MM.1S (cell line): ENCODE measurements at regions not wholly inside any gene's neighbourhood (a gene's known extent, or its start where the extent isn't known, plus 50 kb on each side); places are given as distances from the start of the nearest gene placed in this dataset.

Source experiments
- DNase-seq: peaks from one replicate; pipeline ENCODE4 v3.0.0-alpha.2; 2015
- H2AFZ ChIP-seq: fragments of 300-600 bp; sonication (generic); 2 replicates; pipeline ENCODE4 v1.6.0; 2016; ENCODE audit warnings: antibody characterized with exemption, low read length
- H3F3A ChIP-seq: fragments of 300-600 bp; sonication (generic); 2 replicates; pipeline ENCODE4 v1.6.1; 2016; ENCODE audit warnings: mild to moderate bottlenecking, antibody characterized with exemption, low read length, moderate library complexity, mixed read lengths; ENCODE audit not compliant: insufficient read depth
- H3K27ac ChIP-seq: fragments of 300-600 bp; sonication (generic); 2 replicates; pipeline ENCODE4 v1.5.1; 2016; ENCODE audit warnings: mild to moderate bottlenecking, low read length
- H3K27me3 ChIP-seq: fragments of 300-600 bp; sonication (generic); replicated peaks from 2 replicates; pipeline ENCODE4 v1.6.0; 2016; ENCODE audit warnings: low read length; ENCODE audit not compliant: insufficient read depth
- H3K36me3 ChIP-seq: fragments of 300-600 bp; sonication (generic); replicated peaks from 2 replicates; pipeline ENCODE4 v1.6.1; 2016; ENCODE audit warnings: mild to moderate bottlenecking, low read length, mixed read lengths; ENCODE audit not compliant: insufficient read depth
- H3K4me1 ChIP-seq: fragments of 300-600 bp; sonication (generic); 2 replicates; pipeline ENCODE4 v1.6.1; 2016; ENCODE audit warnings: low read length, mixed read lengths
- H3K4me2 ChIP-seq: fragments of 300-600 bp; sonication (generic); 2 replicates; pipeline ENCODE4 v1.6.0; 2016; ENCODE audit warnings: low read depth, low read length
- H3K4me3 ChIP-seq: fragments of 300-600 bp; sonication (generic); 2 replicates; pipeline ENCODE4 v1.5.1; 2016; ENCODE audit warnings: low read length, mixed read lengths
- H3K79me2 ChIP-seq: fragments of 300-600 bp; sonication (generic); 2 replicates; pipeline ENCODE4 v1.6.1; 2016; ENCODE audit warnings: mixed run types, low read length, mixed read lengths
- H3K9ac ChIP-seq: fragments of 300-600 bp; sonication (generic); 2 replicates; pipeline ENCODE4 v1.6.1; 2016; ENCODE audit warnings: low read length, mixed read lengths
- H3K9me2 ChIP-seq: fragments of 300-600 bp; sonication (generic); replicated peaks from 2 replicates; pipeline ENCODE4 v1.6.1; 2016; ENCODE audit warnings: mild to moderate bottlenecking, low read length, mixed read lengths; ENCODE audit not compliant: insufficient read depth
- H3K9me3 ChIP-seq: fragments of 300-600 bp; sonication (generic); replicated peaks from 2 replicates; pipeline ENCODE4 v1.6.1; 2016; ENCODE audit warnings: mild to moderate bottlenecking, low read length, mixed read lengths; ENCODE audit not compliant: insufficient read depth
- H4K20me1 ChIP-seq: fragments of 300-600 bp; sonication (generic); 2 replicates; pipeline ENCODE4 v1.6.1; 2016; ENCODE audit warnings: mild to moderate bottlenecking, low read length, moderate library complexity, mixed read lengths; ENCODE audit not compliant: insufficient read depth
- CTCF ChIP-seq: fragments of 300-600 bp; sonication (generic); IDR thresholded peaks from 2 replicates; pipeline ENCODE4 v1.5.1; 2016; ENCODE audit warnings: antibody characterized with exemption, low read length, mixed read lengths
- EZH2 ChIP-seq: fragments of 300-600 bp; sonication (generic); optimal IDR thresholded peaks from 2 replicates; pipeline ENCODE3; 2017; ENCODE audit warnings: low read depth, mild to moderate bottlenecking, antibody characterized with exemption, low read length, mixed read lengths
- EZH2phosphoT487 ChIP-seq: fragments of 300-600 bp; sonication (generic); IDR thresholded peaks from 2 replicates; pipeline ENCODE4 v1.6.1; 2018; ENCODE audit warnings: antibody characterized with exemption, low read length

- TF ChIP-seq EZH2phosphoT487 (no peak), EZH2 (no peak), CTCF (no peak)
- H3K36me3 ChIP-seq: no peaks in the 10 kb centered on the region
- H3K9me3 ChIP-seq: no peaks in the 10 kb centered on the region
- no peak overlapping the region for H3K27ac ChIP-seq
- H3K4me3 ChIP-seq: no peak overlapping the region
- H3K79me2 ChIP-seq: no peaks in the 10 kb centered on the region
- H3K27me3 ChIP-seq: no peaks in the 10 kb centered on the region
- H2AFZ ChIP-seq: no peak overlapping the region
- H3K4me2 ChIP-seq: no peak overlapping the region
- DNase-seq: no peak
- H3K9me2 ChIP-seq: no peaks in the 10 kb centered on the region
- no peaks in the 10 kb centered on the region for H3F3A ChIP-seq
- H3K9ac ChIP-seq: no peak overlapping the region
- no peaks in the 10 kb centered on the region for H3K4me1 ChIP-seq
- no peaks in the 10 kb centered on the region for H4K20me1 ChIP-seq
Observed at GRCh38 chr9:88303721-88304451, 84.4 kb upstream of the SPIN1 start.

DNA sequence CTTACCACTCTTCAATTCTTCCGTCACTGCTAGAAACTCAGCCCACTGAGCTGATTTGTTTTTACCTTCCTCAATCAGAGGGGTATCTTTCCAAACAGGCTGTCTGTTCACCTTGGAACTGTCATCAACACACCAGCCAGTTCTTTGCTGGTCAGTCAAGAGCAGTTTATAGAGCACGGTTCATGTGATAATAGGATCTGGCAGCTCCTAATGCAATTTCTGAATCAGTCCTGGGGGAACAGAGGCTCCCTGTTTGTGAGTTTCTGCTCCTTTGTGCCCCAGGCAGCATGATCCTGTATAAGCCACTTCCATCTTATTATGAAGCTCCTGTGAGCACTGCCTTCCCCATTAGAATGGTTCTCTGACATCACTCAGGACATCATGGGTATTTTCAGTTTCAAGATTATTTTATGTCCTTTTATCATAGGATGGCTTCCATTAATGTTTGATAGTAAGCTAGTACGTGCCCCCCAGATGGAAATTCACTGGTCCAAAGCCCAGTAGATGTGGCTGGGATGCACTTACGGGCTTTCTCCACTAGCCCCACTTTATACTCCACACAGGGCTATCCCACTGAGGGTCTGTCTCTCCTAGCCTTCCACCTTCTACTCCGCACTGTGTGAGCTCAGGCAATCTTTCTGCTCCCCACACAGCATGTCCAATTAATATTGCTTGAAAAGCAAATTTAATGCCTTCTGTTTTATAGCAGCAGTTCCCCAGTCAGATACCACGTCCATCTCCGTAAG is 85.5 kb upstream of the SPIN1 start:
- Histone ChIP-seq H4K20me1 (no peaks in the 10 kb centered on the region), H3K36me3 (no peaks in the 10 kb centered on the region), H3K4me2 (no peak overlapping the region), H3F3A (no peaks in the 10 kb centered on the region), H3K9ac (no peak overlapping the region), H3K27ac (no peak overlapping the region), H3K27me3 (no peaks in the 10 kb centered on the region), H2AFZ (no peak overlapping the region), H3K9me2 (no peaks in the 10 kb centered on the region), H3K9me3 (no peaks in the 10 kb centered on the region), H3K79me2 (no peaks in the 10 kb centered on the region), H3K4me3 (no peak overlapping the region), H3K4me1 (no peaks in the 10 kb centered on the region)
- no peak for DNase-seq
- TF ChIP-seq EZH2phosphoT487 (no peak), EZH2 (no peak), CTCF (no peak)

DNA sequence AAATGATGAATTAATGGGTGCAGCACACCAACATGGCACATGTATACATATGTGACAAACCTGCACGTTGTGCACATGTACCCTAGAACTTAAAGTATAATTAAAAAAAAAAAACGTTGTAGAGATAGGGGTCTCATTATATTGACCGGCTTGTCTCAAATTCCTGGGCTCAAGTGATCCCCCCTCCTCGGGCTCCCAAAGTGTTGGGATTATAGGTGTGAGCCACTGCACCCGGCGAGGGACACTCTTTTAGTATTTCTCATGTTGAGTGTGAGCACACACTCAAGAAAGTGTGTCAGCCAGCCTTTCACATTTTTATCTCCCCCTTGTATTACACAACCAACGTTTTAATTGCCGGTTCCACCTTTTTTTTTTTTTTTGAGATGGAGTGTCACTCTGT is 87.7 kb upstream of the SPIN1 start:
- H3K79me2 ChIP-seq: no peaks in the 10 kb centered on the region
- H3K9ac ChIP-seq: no peak overlapping the region
- H3K27me3 ChIP-seq: no peaks in the 10 kb centered on the region
- H3K4me2 ChIP-seq: no peak overlapping the region
- no peak overlapping the region for H3K27ac ChIP-seq
- H3F3A ChIP-seq: no peaks in the 10 kb centered on the region
- no peak overlapping the region for H3K4me3 ChIP-seq
- no peaks in the 10 kb centered on the region for H3K9me3 ChIP-seq
- no peak overlapping the region for H2AFZ ChIP-seq
- no peaks in the 10 kb centered on the region for H3K36me3 ChIP-seq
- no peaks in the 10 kb centered on the region for H3K4me1 ChIP-seq
- H3K9me2 ChIP-seq: no peaks in the 10 kb centered on the region
- TF ChIP-seq EZH2: no peak
- no peak for TF ChIP-seq CTCF
- TF ChIP-seq EZH2phosphoT487: no peak
- DNase-seq: no peak
- H4K20me1 ChIP-seq: no peaks in the 10 kb centered on the region
